ENCODE measurements at regions not wholly inside any gene's neighbourhood (a gene's known extent, or its start where the extent isn't known, plus 50 kb on each side); places are given as distances from the start of the nearest gene placed in this dataset.

DNA sequence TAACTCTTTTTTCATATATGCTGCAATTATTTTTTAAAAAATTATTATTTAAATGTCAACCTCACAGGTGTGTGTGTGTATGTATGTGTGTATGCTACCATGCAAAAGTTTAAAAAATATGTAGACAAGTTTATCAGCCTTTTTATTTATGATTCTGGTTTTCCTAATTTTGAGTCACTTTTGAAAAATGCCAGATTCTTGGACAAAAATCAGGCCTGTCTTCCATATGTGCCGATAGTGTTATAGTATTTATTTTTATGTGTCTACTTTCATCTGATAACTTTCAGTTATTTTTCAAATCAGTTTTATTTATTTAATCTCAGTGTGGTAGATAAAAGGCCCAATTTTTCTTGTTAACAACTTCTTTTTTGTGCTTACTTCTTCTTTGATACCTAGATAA is 176.2 kb downstream of the RDH14 start:
- TF ChIP-seq, protein P1, sequence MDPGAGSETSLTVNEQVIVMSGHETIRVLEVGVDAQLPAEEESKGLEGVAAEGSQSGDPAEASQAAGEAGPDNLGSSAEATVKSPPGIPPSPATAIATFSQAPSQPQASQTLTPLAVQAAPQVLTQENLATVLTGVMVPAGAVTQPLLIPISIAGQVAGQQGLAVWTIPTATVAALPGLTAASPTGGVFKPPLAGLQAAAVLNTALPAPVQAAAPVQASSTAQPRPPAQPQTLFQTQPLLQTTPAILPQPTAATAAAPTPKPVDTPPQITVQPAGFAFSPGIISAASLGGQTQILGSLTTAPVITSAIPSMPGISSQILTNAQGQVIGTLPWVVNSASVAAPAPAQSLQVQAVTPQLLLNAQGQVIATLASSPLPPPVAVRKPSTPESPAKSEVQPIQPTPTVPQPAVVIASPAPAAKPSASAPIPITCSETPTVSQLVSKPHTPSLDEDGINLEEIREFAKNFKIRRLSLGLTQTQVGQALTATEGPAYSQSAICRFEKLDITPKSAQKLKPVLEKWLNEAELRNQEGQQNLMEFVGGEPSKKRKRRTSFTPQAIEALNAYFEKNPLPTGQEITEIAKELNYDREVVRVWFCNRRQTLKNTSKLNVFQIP (CRISPR knock-in tag; IDR thresholded peaks at IDR 0.05; ENCODE audit: borderline replicate concordance, low read depth), result no peak
- no peak for TF ChIP-seq BACH2 (CRISPR knock-in tag; IDR thresholded peaks at IDR 0.05; ENCODE audit: borderline replicate concordance)
- TF ChIP-seq ARNTL (CRISPR knock-in tag; IDR thresholded peaks at IDR 0.05; ENCODE audit: borderline replicate concordance, low read depth), result no peak
- TF ChIP-seq ZFP30 (CRISPR knock-in tag; IDR thresholded peaks at IDR 0.05), result no peak
- no peak for TF ChIP-seq ESRRG (CRISPR knock-in tag; IDR thresholded peaks at IDR 0.05)
- no peak for TF ChIP-seq RARB (CRISPR knock-in tag; IDR thresholded peaks at IDR 0.05)
- no peak for TF ChIP-seq CSDC2 (CRISPR knock-in tag; IDR thresholded peaks at IDR 0.05)
- TF ChIP-seq, protein P2, sequence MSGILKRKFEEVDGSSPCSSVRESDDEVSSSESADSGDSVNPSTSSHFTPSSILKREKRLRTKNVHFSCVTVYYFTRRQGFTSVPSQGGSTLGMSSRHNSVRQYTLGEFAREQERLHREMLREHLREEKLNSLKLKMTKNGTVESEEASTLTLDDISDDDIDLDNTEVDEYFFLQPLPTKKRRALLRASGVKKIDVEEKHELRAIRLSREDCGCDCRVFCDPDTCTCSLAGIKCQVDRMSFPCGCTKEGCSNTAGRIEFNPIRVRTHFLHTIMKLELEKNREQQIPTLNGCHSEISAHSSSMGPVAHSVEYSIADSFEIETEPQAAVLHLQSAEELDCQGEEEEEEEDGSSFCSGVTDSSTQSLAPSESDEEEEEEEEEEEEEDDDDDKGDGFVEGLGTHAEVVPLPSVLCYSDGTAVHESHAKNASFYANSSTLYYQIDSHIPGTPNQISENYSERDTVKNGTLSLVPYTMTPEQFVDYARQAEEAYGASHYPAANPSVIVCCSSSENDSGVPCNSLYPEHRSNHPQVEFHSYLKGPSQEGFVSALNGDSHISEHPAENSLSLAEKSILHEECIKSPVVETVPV (CRISPR knock-in tag; IDR thresholded peaks at IDR 0.05), result no peak
- TF ChIP-seq ZNF565 (CRISPR knock-in tag; conservative IDR thresholded peaks at IDR 0.05; ENCODE audit: low read depth), result no peak
- TF ChIP-seq GLIS3 (CRISPR knock-in tag; IDR thresholded peaks at IDR 0.05), result no peak
- TF ChIP-seq ZC3H10 (CRISPR knock-in tag; IDR thresholded peaks at IDR 0.05), result no peak
- no peak for TF ChIP-seq ZNF70 (CRISPR knock-in tag; IDR thresholded peaks at IDR 0.05)
- no peak for TF ChIP-seq TOX (CRISPR knock-in tag; IDR thresholded peaks at IDR 0.05; ENCODE audit: borderline replicate concordance)
- TF ChIP-seq, protein P3, sequence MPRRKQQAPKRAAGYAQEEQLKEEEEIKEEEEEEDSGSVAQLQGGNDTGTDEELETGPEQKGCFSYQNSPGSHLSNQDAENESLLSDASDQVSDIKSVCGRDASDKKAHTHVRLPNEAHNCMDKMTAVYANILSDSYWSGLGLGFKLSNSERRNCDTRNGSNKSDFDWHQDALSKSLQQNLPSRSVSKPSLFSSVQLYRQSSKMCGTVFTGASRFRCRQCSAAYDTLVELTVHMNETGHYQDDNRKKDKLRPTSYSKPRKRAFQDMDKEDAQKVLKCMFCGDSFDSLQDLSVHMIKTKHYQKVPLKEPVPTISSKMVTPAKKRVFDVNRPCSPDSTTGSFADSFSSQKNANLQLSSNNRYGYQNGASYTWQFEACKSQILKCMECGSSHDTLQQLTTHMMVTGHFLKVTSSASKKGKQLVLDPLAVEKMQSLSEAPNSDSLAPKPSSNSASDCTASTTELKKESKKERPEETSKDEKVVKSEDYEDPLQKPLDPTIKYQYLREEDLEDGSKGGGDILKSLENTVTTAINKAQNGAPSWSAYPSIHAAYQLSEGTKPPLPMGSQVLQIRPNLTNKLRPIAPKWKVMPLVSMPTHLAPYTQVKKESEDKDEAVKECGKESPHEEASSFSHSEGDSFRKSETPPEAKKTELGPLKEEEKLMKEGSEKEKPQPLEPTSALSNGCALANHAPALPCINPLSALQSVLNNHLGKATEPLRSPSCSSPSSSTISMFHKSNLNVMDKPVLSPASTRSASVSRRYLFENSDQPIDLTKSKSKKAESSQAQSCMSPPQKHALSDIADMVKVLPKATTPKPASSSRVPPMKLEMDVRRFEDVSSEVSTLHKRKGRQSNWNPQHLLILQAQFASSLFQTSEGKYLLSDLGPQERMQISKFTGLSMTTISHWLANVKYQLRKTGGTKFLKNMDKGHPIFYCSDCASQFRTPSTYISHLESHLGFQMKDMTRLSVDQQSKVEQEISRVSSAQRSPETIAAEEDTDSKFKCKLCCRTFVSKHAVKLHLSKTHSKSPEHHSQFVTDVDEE (CRISPR knock-in tag; IDR thresholded peaks at IDR 0.05), result no peak
- TF ChIP-seq ZNF8 (CRISPR knock-in tag; IDR thresholded peaks at IDR 0.05), result no peak
- no peak for TF ChIP-seq ISL1 (CRISPR knock-in tag; IDR thresholded peaks at IDR 0.05)

DNA sequence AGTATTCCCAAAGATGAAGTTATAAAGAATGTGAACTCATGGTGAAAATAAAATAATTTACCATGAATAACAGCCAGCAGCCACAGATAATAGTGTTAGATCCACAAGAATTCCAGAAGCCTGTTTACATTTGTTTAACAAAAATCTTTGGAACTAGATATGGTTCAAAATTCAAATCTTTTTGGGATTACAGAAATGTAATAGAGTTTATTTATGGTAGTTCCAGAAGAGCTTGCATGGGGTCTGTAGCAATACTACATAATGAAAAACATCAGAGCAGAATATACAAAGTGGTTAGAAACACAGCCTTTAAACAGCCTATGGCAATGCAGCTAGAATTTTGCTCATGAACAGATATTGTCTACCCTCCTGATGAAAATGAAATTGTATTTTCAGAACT is 179.1 kb downstream of the RDH14 start:
- no peak for ATAC-seq
- TF ChIP-seq RARB (CRISPR knock-in tag; IDR thresholded peaks at IDR 0.05) (no peak), PPARA (CRISPR knock-in tag; IDR thresholded peaks at IDR 0.05; ENCODE audit: borderline replicate concordance) (no peak), ZFP30 (CRISPR knock-in tag; IDR thresholded peaks at IDR 0.05) (no peak), ZFP3 (CRISPR knock-in tag; IDR thresholded peaks at IDR 0.05) (no peak), ISL1 (CRISPR knock-in tag; IDR thresholded peaks at IDR 0.05) (no peak)
- TF ChIP-seq, protein P2 (CRISPR knock-in tag; IDR thresholded peaks at IDR 0.05), result no peak
- TF ChIP-seq, protein P4, sequence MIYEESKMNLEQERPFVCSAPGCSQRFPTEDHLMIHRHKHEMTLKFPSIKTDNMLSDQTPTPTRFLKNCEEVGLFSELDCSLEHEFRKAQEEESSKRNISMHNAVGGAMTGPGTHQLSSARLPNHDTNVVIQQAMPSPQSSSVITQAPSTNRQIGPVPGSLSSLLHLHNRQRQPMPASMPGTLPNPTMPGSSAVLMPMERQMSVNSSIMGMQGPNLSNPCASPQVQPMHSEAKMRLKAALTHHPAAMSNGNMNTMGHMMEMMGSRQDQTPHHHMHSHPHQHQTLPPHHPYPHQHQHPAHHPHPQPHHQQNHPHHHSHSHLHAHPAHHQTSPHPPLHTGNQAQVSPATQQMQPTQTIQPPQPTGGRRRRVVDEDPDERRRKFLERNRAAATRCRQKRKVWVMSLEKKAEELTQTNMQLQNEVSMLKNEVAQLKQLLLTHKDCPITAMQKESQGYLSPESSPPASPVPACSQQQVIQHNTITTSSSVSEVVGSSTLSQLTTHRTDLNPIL (CRISPR knock-in tag; IDR thresholded peaks at IDR 0.05; ENCODE audit: low read depth), result no peak
- TF ChIP-seq, protein P1 (CRISPR knock-in tag; IDR thresholded peaks at IDR 0.05; ENCODE audit: borderline replicate concordance, low read depth), result no peak

More for the DNA sequence above, 176.2 kb downstream of the RDH14 start:
- no peak for ATAC-seq

DNA sequence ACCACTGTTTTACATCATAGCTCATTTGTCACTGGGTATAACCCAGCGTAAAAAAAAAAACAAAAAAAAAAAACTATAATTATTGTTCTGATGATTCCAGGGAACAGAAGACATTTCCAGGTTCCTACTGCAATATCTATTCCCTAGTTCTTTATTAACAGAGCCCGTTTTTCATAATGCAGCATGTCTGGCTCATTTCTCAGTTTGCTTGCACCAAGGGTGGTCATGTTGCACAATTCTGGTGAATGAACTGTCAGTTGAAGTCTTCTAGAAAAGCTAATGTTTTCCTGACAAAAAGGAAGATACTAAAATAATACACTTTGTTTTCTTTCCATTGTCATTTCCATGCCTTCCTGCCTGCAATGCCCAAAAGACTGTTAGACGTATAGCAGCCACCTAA is 180.1 kb downstream of the RDH14 start:
- no peak for ATAC-seq

More for the DNA sequence above, 180.1 kb downstream of the RDH14 start:
- TF ChIP-seq ZFP30 (CRISPR knock-in tag; IDR thresholded peaks at IDR 0.05) (no peak), ZNF70 (CRISPR knock-in tag; IDR thresholded peaks at IDR 0.05) (no peak), SNAI2 (CRISPR knock-in tag; IDR thresholded peaks at IDR 0.05) (no peak), BACH2 (CRISPR knock-in tag; IDR thresholded peaks at IDR 0.05; ENCODE audit: borderline replicate concordance) (no peak), ISL1 (CRISPR knock-in tag; IDR thresholded peaks at IDR 0.05) (no peak)
